ENCODE measurements at regions not wholly inside any gene's neighbourhood (a gene's known extent, or its start where the extent isn't known, plus 50 kb on each side); places are given as distances from the start of the nearest gene placed in this dataset.

GRCh38 chr16:26976873-26977272, 89.9 kb upstream of the C16orf82 start:
- H3K79me2 ChIP-seq (ENCODE audit: insufficient read depth, low read length), result no peaks in the 10 kb centered on the region
- in situ Hi-C loops (cut with HindIII; ENCODE audit: extremely low pct_ligation_motif_present, low pct_unique_long_range_greater_than_20kb) (no loop called here), intact Hi-C loops (cut with micrococcal nuclease; ENCODE audit: unreplicated experiment) (no loop called here)
- no peak overlapping the region for H3K4me2 ChIP-seq (ENCODE audit: low read depth, low read length)
- H2AFZ ChIP-seq (ENCODE audit: low read length), result no peak overlapping the region
- H3K4me1 ChIP-seq (ENCODE audit: insufficient read depth, low read length), result no peaks in the 10 kb centered on the region
- FAIRE-seq (no peak), ATAC-seq (no peak), DNase-seq (ENCODE audit: low spot score) (no peak)
- POLR2A ChIA-PET, result no interaction called here
- CTCF ChIA-PET (ENCODE audit: low intra/inter-chr PET ratio, low total read pairs), result no interaction called here
- no peak overlapping the region for H3K9ac ChIP-seq (ENCODE audit: insufficient read depth, low read depth, low read length)
- H3K27me3 ChIP-seq (ENCODE audit: control insufficient read depth in 1 of 2, insufficient read depth in 2 of 2, low read length in 2 of 2), result peaks cover 0 to 4% of the 10 kb centered on the region in 2 experiments; a peak in 1 of 5 replicates
- no peak overlapping the region for H3K4me3 ChIP-seq (replicated peaks in 1 of 3; ENCODE audit: insufficient read depth in 1 of 3, low read depth in 2 of 3, low read length in 3 of 3)
- no peak for TF ChIP-seq FOSL2 (CRISPR knock-in tag; IDR thresholded peaks at IDR 0.05)
- TF ChIP-seq ZBTB38 (CRISPR knock-in tag; IDR thresholded peaks at IDR 0.05), result no peak
- TF ChIP-seq TARDBP (CRISPR knock-in tag; IDR thresholded peaks at IDR 0.05), result no peak
- no peak for TF ChIP-seq SMYD3 (CRISPR knock-in tag; IDR thresholded peaks at IDR 0.05)
- TF ChIP-seq ZBTB34 (CRISPR knock-in tag; IDR thresholded peaks at IDR 0.05), result no peak
- TF ChIP-seq HES4 (CRISPR knock-in tag; IDR thresholded peaks at IDR 0.05; ENCODE audit: borderline replicate concordance), result no peak
- H3K9me3 ChIP-seq (ENCODE audit: low read length), result no peaks in the 10 kb centered on the region
- no peak overlapping the region for H3K27ac ChIP-seq (ENCODE audit: extremely low read length, insufficient read depth, low read length)
- H4K20me1 ChIP-seq (ENCODE audit: insufficient read depth, low read length), result no peaks in the 10 kb centered on the region
- 7% methylated on average over 5 of the region's 5 CpGs for WGBS (ENCODE audit: low lambda C conversion rate)
- no peaks in the 10 kb centered on the region for H3K36me3 ChIP-seq (replicated peaks in 1 of 2; ENCODE audit: control insufficient read depth in 1 of 2, insufficient read depth in 2 of 2, low read length in 2 of 2)
- BruUV-seq (replicated peaks), result no TSS peak

- ChIA-PET POLR2A (no interaction called here), CTCF (ENCODE audit: low intra/inter-chr PET ratio, low total read pairs) (no interaction called here)
- H3K4me2 ChIP-seq (ENCODE audit: low read depth, low read length), result no peak overlapping the region
- no peaks in the 10 kb centered on the region for H3K36me3 ChIP-seq (replicated peaks in 1 of 2; ENCODE audit: control insufficient read depth in 1 of 2, insufficient read depth in 2 of 2, low read length in 2 of 2)
- FAIRE-seq (no peak), DNase-seq (ENCODE audit: low spot score) (no peak), ATAC-seq (no peak)
- WGBS (ENCODE audit: low lambda C conversion rate), result 5% methylated on average over 8 of the region's 8 CpGs
- in situ Hi-C loops (cut with HindIII; ENCODE audit: extremely low pct_ligation_motif_present, low pct_unique_long_range_greater_than_20kb), result no loop called here
- no TSS peak for BruUV-seq (replicated peaks)
- H3K4me3 ChIP-seq (replicated peaks in 1 of 3; ENCODE audit: insufficient read depth in 1 of 3, low read depth in 2 of 3, low read length in 3 of 3), result no peak overlapping the region
- H4K20me1 ChIP-seq (ENCODE audit: insufficient read depth, low read length), result no peaks in the 10 kb centered on the region
- H3K9ac ChIP-seq (ENCODE audit: insufficient read depth, low read depth, low read length), result no peak overlapping the region
- no peak overlapping the region for H2AFZ ChIP-seq (ENCODE audit: low read length)
- H3K27ac ChIP-seq (ENCODE audit: extremely low read length, insufficient read depth, low read length), result no peak overlapping the region
- no peaks in the 10 kb centered on the region for H3K79me2 ChIP-seq (ENCODE audit: insufficient read depth, low read length)
- H3K9me3 ChIP-seq (ENCODE audit: low read length), result no peaks in the 10 kb centered on the region
- no peak for TF ChIP-seq TEAD2 (CRISPR knock-in tag; IDR thresholded peaks at IDR 0.05)
- no peak for TF ChIP-seq THYN1 (CRISPR knock-in tag; IDR thresholded peaks at IDR 0.05; ENCODE audit: borderline replicate concordance, low read depth)
- TF ChIP-seq ZBTB42 (CRISPR knock-in tag; IDR thresholded peaks at IDR 0.05), result no peak
- no peak for TF ChIP-seq USF2 (IDR thresholded peaks at IDR 0.05; ENCODE audit: low read depth, low read length)
- no peak for TF ChIP-seq USF2 (CRISPR knock-in tag; IDR thresholded peaks at IDR 0.05; ENCODE audit: borderline replicate concordance)
- TF ChIP-seq GATAD2A (CRISPR knock-in tag; IDR thresholded peaks at IDR 0.05), result no peak
- TF ChIP-seq AGO2 (optimal IDR thresholded peaks at IDR 0.05; ENCODE audit: low read depth, low read length), result no peak
- no peak for TF ChIP-seq ATF3 (CRISPR knock-in tag; IDR thresholded peaks at IDR 0.05)
- TF ChIP-seq IKZF5 (CRISPR knock-in tag; IDR thresholded peaks at IDR 0.05), result no peak
- no peaks in the 10 kb centered on the region for H3K4me1 ChIP-seq (ENCODE audit: insufficient read depth, low read length)
- peaks cover 0 to 7% of the 10 kb centered on the region in 2 experiments; a peak in 3 of 5 replicates for H3K27me3 ChIP-seq (ENCODE audit: control insufficient read depth in 1 of 2, insufficient read depth in 2 of 2, low read length in 2 of 2)
- intact Hi-C loops (cut with micrococcal nuclease; ENCODE audit: unreplicated experiment), result no loop called here
These were observed 85.3 kb upstream of the C16orf82 start for GRCh38 chr16:26981266-26981938.

All from HepG2 (cell line).